Upper lobe of left lung (tissue), 4 donors: ENCODE measurements at regions not wholly inside any gene's neighbourhood (a gene's known extent, or its start where the extent isn't known, plus 50 kb on each side); places are given as distances from the start of the nearest gene placed in this dataset.

Experiments
- CTCF ChIP-seq, 6 experiments: fragments of 450-650 bp in 4 of 6; fragments of 200-600 bp in 2 of 6; sonication (generic) in 2 of 6; IDR thresholded peaks; one replicate each; pipeline ENCODE4 v1.5.1; 2016 to 2019; ENCODE audit warnings: antibody characterized with exemption in 6 of 6
- EP300 ChIP-seq, 4 donors: sonication (generic); formaldehyde crosslinking; IDR thresholded peaks; one replicate each; pipeline ENCODE4 v1.5.1; 2017; ENCODE audit warnings: antibody characterized with exemption in 4 of 4, control low read depth in 2 of 4
- POLR2A ChIP-seq, 4 donors: fragments of 450-650 bp; IDR thresholded peaks; one replicate each; pipeline ENCODE4 v1.5.1; 2016 to 2017; ENCODE audit warnings: antibody characterized with exemption in 4 of 4, mild to moderate bottlenecking in 2 of 4
- POLR2AphosphoS5 ChIP-seq, 2 donors: sonication (generic); formaldehyde crosslinking; IDR thresholded peaks; one replicate each; pipeline ENCODE4 v1.5.1; 2017; ENCODE audit warnings: antibody characterized with exemption in 2 of 2

GRCh38 chr6:26268659-26269402, 96.2 kb upstream of the BTN3A2 start:
- TF ChIP-seq POLR2A (IDR thresholded peaks at IDR 0.05) (no peak), CTCF (IDR thresholded peaks at IDR 0.05) (no peak), POLR2AphosphoS5 (IDR thresholded peaks at IDR 0.05) (no peak), EP300 (IDR thresholded peaks at IDR 0.05) (no peak)
